Lower lobe of right lung (tissue), 2 donors: ENCODE measurements at regions not wholly inside any gene's neighbourhood (a gene's known extent, or its start where the extent isn't known, plus 50 kb on each side); places are given as distances from the start of the nearest gene placed in this dataset.

ENCODE experiments used
- ATAC-seq, 2 donors: fragments of 200-7000 bp; cut with Tn5 transposase; one replicate each; pipeline ENCODE4 v1.9.1; 2020 to 2022; ENCODE audit warnings: mild to moderate bottlenecking in 2 of 2, moderate library complexity in 2 of 2
- DNase-seq: peaks from one replicate; pipeline ENCODE4 v3.0.0-alpha.2; 2020
- H3K27ac ChIP-seq: fragments of 200-600 bp; one replicate; pipeline ENCODE4 v1.8.0; 2022
- H3K27me3 ChIP-seq: fragments of 200-600 bp; one replicate; pipeline ENCODE4 v1.8.0; 2022; ENCODE audit warnings: low read depth
- H3K36me3 ChIP-seq: fragments of 200-600 bp; one replicate; pipeline ENCODE4 v1.8.0; 2022; ENCODE audit warnings: mild to moderate bottlenecking
- H3K4me1 ChIP-seq: fragments of 200-600 bp; one replicate; pipeline ENCODE4 v1.8.0; 2022
- H3K4me3 ChIP-seq: fragments of 200-600 bp; one replicate; pipeline ENCODE4 v1.8.0; 2022; ENCODE audit warnings: mild to moderate bottlenecking
- H3K9me3 ChIP-seq: fragments of 200-600 bp; one replicate; pipeline ENCODE4 v1.8.0; 2022
- intact Hi-C: fragments of 100-400 bp; cut with DNase I; formaldehyde crosslinking; loops from one replicate; pipeline ENCODE4 v1.11.0; 2022
- TF ChIP-seq, protein P1 (sequence below): fragments of 200-600 bp; IDR thresholded peaks from one replicate; pipeline ENCODE4 v1.8.0; 2022; ENCODE audit warnings: antibody characterized with exemption, mild to moderate bottlenecking
- donor health status: DM: no; HTN: yes; CAD: no; lungs with severe emphysema.

DNA sequence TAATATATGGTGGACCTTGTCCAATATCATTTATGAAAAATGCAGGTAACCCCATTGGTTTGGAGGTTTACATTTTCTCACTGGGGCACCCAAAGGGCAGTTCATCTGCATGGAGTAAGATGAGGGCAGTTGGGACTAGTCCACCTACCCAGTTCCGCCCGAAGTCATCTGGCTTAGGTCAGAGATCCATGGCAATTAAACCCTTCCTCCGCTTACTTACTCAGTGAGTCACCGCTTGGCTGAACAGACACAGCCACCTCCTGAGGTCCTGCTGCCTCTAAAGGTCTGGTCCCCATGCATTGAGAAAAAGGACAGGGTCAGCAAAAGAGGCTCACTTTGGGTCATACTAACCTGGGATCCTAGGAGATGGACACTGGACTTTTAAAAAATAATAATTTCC lies 102.9 kb upstream of the PRL start:
- Histone ChIP-seq H3K27ac (no peak overlapping the region), H3K9me3 (no peaks in the 10 kb centered on the region), H3K4me3 (no peak overlapping the region), H3K36me3 (no peaks in the 10 kb centered on the region), H3K4me1 (no peaks in the 10 kb centered on the region), H3K27me3 (no peaks in the 10 kb centered on the region)
- intact Hi-C loops: no loop called here
- DNase-seq (no peak), ATAC-seq (no peak)
- TF ChIP-seq, protein P1, sequence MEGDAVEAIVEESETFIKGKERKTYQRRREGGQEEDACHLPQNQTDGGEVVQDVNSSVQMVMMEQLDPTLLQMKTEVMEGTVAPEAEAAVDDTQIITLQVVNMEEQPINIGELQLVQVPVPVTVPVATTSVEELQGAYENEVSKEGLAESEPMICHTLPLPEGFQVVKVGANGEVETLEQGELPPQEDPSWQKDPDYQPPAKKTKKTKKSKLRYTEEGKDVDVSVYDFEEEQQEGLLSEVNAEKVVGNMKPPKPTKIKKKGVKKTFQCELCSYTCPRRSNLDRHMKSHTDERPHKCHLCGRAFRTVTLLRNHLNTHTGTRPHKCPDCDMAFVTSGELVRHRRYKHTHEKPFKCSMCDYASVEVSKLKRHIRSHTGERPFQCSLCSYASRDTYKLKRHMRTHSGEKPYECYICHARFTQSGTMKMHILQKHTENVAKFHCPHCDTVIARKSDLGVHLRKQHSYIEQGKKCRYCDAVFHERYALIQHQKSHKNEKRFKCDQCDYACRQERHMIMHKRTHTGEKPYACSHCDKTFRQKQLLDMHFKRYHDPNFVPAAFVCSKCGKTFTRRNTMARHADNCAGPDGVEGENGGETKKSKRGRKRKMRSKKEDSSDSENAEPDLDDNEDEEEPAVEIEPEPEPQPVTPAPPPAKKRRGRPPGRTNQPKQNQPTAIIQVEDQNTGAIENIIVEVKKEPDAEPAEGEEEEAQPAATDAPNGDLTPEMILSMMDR: no peak

DNA sequence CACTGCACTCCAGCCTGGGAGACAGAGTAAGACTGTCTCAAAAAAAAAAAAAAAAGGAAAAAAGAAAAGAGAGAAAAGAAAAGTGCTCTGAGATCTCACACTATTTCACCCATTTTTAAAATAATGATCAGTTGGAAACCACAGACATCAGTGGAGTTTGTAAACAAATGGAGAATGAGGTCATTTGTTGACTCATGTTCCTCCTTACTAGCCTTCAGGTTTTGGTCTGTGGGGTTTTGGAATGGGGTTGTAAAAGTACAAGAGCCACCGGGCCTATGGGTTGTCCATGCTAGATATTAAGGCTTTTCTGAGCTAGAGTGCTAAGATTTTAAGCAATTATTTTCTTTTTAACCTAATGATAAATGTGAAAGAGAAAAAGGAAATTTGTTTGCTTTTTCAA lies 104.4 kb upstream of the PRL start:
- no peaks in the 10 kb centered on the region for H3K9me3 ChIP-seq
- H3K4me1 ChIP-seq: no peaks in the 10 kb centered on the region
- H3K36me3 ChIP-seq: no peaks in the 10 kb centered on the region
- intact Hi-C loops: no loop called here
- DNase-seq: no peak
- ATAC-seq: no peak
- no peak overlapping the region for H3K4me3 ChIP-seq
- H3K27ac ChIP-seq: no peak overlapping the region
- TF ChIP-seq, protein P1: no peak
- no peaks in the 10 kb centered on the region for H3K27me3 ChIP-seq

- no peaks in the 10 kb centered on the region for H3K36me3 ChIP-seq
- no peak overlapping the region for H3K27ac ChIP-seq
- TF ChIP-seq, protein P1: no peak
- ATAC-seq: no peak
- H3K27me3 ChIP-seq: no peaks in the 10 kb centered on the region
- DNase-seq: no peak
- intact Hi-C loops: no loop called here
- H3K9me3 ChIP-seq: no peaks in the 10 kb centered on the region
- no peak overlapping the region for H3K4me3 ChIP-seq
- no peaks in the 10 kb centered on the region for H3K4me1 ChIP-seq
These were observed 105.1 kb upstream of the PRL start for GRCh38 chr6:22401932-22402331.

GRCh38 chr6:22409486-22409885 lies 112.7 kb upstream of the PRL start:
- no peaks in the 10 kb centered on the region for H3K27me3 ChIP-seq
- H3K4me3 ChIP-seq: no peak overlapping the region
- H3K27ac ChIP-seq: no peak overlapping the region
- DNase-seq (no peak), ATAC-seq (no peak)
- H3K36me3 ChIP-seq: no peaks in the 10 kb centered on the region
- TF ChIP-seq, protein P1: no peak
- H3K4me1 ChIP-seq: no peaks in the 10 kb centered on the region
- no peaks in the 10 kb centered on the region for H3K9me3 ChIP-seq
- intact Hi-C loops: no loop called here

- intact Hi-C loops: no loop called here
- H3K4me3 ChIP-seq: no peak overlapping the region
- H3K9me3 ChIP-seq: no peaks in the 10 kb centered on the region
- H3K4me1 ChIP-seq: no peaks in the 10 kb centered on the region
- no peaks in the 10 kb centered on the region for H3K27me3 ChIP-seq
- H3K36me3 ChIP-seq: no peaks in the 10 kb centered on the region
- no peak overlapping the region for H3K27ac ChIP-seq
- TF ChIP-seq, protein P1: no peak
- no peak for ATAC-seq
- no peak for DNase-seq
These were observed 114.7 kb upstream of the PRL start for GRCh38 chr6:22411376-22412105.
